HepG2 (cell line): ENCODE measurements at regions not wholly inside any gene's neighbourhood (a gene's known extent, or its start where the extent isn't known, plus 50 kb on each side); places are given as distances from the start of the nearest gene placed in this dataset.

ENCODE experiments used
- ATAC-seq: fragments of 200-7000 bp; cut with Tn5 transposase; 3 replicates; pipeline ENCODE4 v1.9.1; 2020; ENCODE audit warnings: mild to moderate bottlenecking, moderate library complexity
- BruUV-seq: library from RNA; stranded (reverse); fragments of 400-500 nt; replicated peaks from 2 replicates; lab custom pipeline; 2021; lab: Mats Ljungman, UMichigan
- CTCF ChIA-PET: fragments of 300-600 bp; formaldehyde crosslinking; extraction: SDS; loops from one replicate; lab custom pipeline; 2021; ENCODE audit warnings: low total read pairs, inconsistent platforms, low intra/inter-chr PET ratio; lab: Yijun Ruan, JAX
- POLR2A ChIA-PET: fragments of 350-600 bp; sonication (Branson Sonifier 250); formaldehyde crosslinking; loops from one replicate; lab custom pipeline; 2020; ENCODE audit warnings: antibody characterized with exemption, inconsistent platforms; lab: Yijun Ruan, JAX
- DNase-seq: peaks from one replicate; pipeline ENCODE4 v3.0.0-alpha.2; 2015; ENCODE audit warnings: low spot score
- FAIRE-seq: peaks from 3 replicates; lab custom pipeline; 2011; peaks lifted over from hg19 to GRCh38; lab: Jason Lieb, UNC
- H2AFZ ChIP-seq: one replicate; pipeline ENCODE4 v1.6.1; 2011; ENCODE audit warnings: low read length, inconsistent platforms
- H3K27ac ChIP-seq: fragments of 300-600 bp; 3 replicates; pipeline ENCODE4 v1.8.0; 2011; ENCODE audit warnings: mixed run types, mild to moderate bottlenecking, mixed read lengths, low read length, inconsistent platforms; ENCODE audit not compliant: insufficient read depth; ENCODE audit errors: extremely low read length
- H3K27me3 ChIP-seq, 2 experiments: fragments of 200-600 bp in 1 of 2; 2 replicates in 1 of 2; 3 replicates in 1 of 2; pipeline versions ENCODE4 v1.6.0 to v1.8.0; 2011; ENCODE audit warnings: low read length in 2 of 2, mild to moderate bottlenecking in 2 of 2, moderate library complexity in 2 of 2, inconsistent platforms in 1 of 2; ENCODE audit not compliant: insufficient read depth in 2 of 2, control insufficient read depth in 1 of 2
- H3K36me3 ChIP-seq, 2 experiments: fragments of 200-600 bp in 1 of 2; replicated peaks in 1 of 2; 2 replicates in 1 of 2; 3 replicates in 1 of 2; pipeline versions ENCODE4 v1.5.1 to v1.8.0; 2011; ENCODE audit warnings: low read length in 2 of 2, inconsistent platforms in 1 of 2; ENCODE audit not compliant: insufficient read depth in 2 of 2, control insufficient read depth in 1 of 2
- H3K4me1 ChIP-seq: 2 replicates; pipeline ENCODE4 v1.5.1; 2012; ENCODE audit warnings: low read length, inconsistent platforms; ENCODE audit not compliant: insufficient read depth
- H3K4me2 ChIP-seq: 2 replicates; pipeline ENCODE4 v1.6.0; 2011; ENCODE audit warnings: low read depth, low read length, inconsistent platforms
- H3K4me3 ChIP-seq, 3 experiments: fragments of 200-600 bp in 1 of 3; sonication (generic), shearing (Covaris generic) in 1 of 3; replicated peaks in 1 of 3; 2 replicates each; pipeline ENCODE4 v1.5.1; 2011 to 2016; ENCODE audit warnings: low read length in 3 of 3, inconsistent platforms in 2 of 3, low read depth in 2 of 3, mild to moderate bottlenecking in 2 of 3, control low read depth in 1 of 3, mixed read lengths in 1 of 3; ENCODE audit not compliant: insufficient read depth in 1 of 3
- H3K79me2 ChIP-seq: one replicate; pipeline ENCODE4 v1.6.1; 2011; ENCODE audit warnings: low read length, inconsistent platforms; ENCODE audit not compliant: insufficient read depth
- H3K9ac ChIP-seq: 2 replicates; pipeline ENCODE4 v1.6.0; 2011; ENCODE audit warnings: mild to moderate bottlenecking, low read depth, low read length, inconsistent platforms; ENCODE audit not compliant: insufficient read depth
- H3K9me3 ChIP-seq: 2 replicates; pipeline ENCODE4 v1.5.1; 2012; ENCODE audit warnings: mild to moderate bottlenecking, low read length
- H4K20me1 ChIP-seq: 2 replicates; pipeline ENCODE4 v1.6.0; 2011; ENCODE audit warnings: inconsistent platforms, mild to moderate bottlenecking, low read length, moderate library complexity; ENCODE audit not compliant: insufficient read depth
- EP300 ChIP-seq, 3 experiments: sonication (generic) in 1 of 3; formaldehyde crosslinking in 1 of 3; IDR thresholded peaks; 2 replicates each; pipeline versions ENCODE4 v1.5.1 to v1.6.1; 2011 to 2020; ENCODE audit warnings: low read depth in 2 of 3, low read length in 2 of 3, borderline replicate concordance in 1 of 3, improper control_type of control experiment in 1 of 3, mild to moderate bottlenecking in 1 of 3, missing genetic modification reagents in 1 of 3, moderate library complexity in 1 of 3
- FOXK2 ChIP-seq: fragments of 450-650 bp; IDR thresholded peaks from 2 replicates; pipeline ENCODE4 v1.6.1; 2016
- MIXL1 ChIP-seq: IDR thresholded peaks from 2 replicates; pipeline ENCODE4 v1.6.1; 2016
- RBAK ChIP-seq: sonication (generic); formaldehyde crosslinking; IDR thresholded peaks from 2 replicates; pipeline ENCODE4 v1.5.1; 2020; ENCODE audit warnings: mild to moderate bottlenecking, missing genetic modification reagents
- TEF ChIP-seq: sonication (generic); formaldehyde crosslinking; IDR thresholded peaks from 2 replicates; pipeline ENCODE4 v1.5.0; 2020; ENCODE audit warnings: missing genetic modification reagents
- TOPORS ChIP-seq: sonication (generic); formaldehyde crosslinking; IDR thresholded peaks from 2 replicates; pipeline ENCODE4 v1.8.0; 2023; ENCODE audit warnings: mild to moderate bottlenecking, missing genetic modification reagents
- ZFP82 ChIP-seq: sonication (generic); formaldehyde crosslinking; IDR thresholded peaks from 2 replicates; pipeline ENCODE4 v1.5.1; 2020; ENCODE audit warnings: mild to moderate bottlenecking, missing genetic modification reagents, borderline replicate concordance
- ZNF280D ChIP-seq: sonication (generic); formaldehyde crosslinking; IDR thresholded peaks from 2 replicates; pipeline ENCODE4 v1.5.1; 2020; ENCODE audit warnings: mild to moderate bottlenecking, missing genetic modification reagents
- ZNF362 ChIP-seq: sonication (generic); formaldehyde crosslinking; IDR thresholded peaks from 2 replicates; pipeline ENCODE4 v1.4.0; 2020; ENCODE audit warnings: missing genetic modification reagents, mild to moderate bottlenecking, borderline replicate concordance
- in situ Hi-C: cut with HindIII; loops from 2 replicates; pipeline ENCODE4 v1.10.0; 2017; ENCODE audit warnings: low pct_unique_long_range_greater_than_20kb; ENCODE audit not compliant: extremely low pct_ligation_motif_present
- intact Hi-C: fragments of 100-400 bp; cut with micrococcal nuclease; formaldehyde crosslinking; loops from one replicate; pipeline ENCODE4 v1.10.0; 2022; ENCODE audit not compliant: unreplicated experiment

GRCh38 chr4:171433674-171434073, 379.5 kb upstream of the GALNTL6 start:
- CTCF ChIA-PET: no interaction called here
- no peaks in the 10 kb centered on the region for H3K9me3 ChIP-seq
- no peak overlapping the region for H3K27ac ChIP-seq
- no peaks in the 10 kb centered on the region for H4K20me1 ChIP-seq
- FAIRE-seq: no peak
- BruUV-seq: no TSS peak
- H3K79me2 ChIP-seq: no peaks in the 10 kb centered on the region
- POLR2A ChIA-PET: no interaction called here
- no peak overlapping the region for H3K9ac ChIP-seq
- H3K4me1 ChIP-seq: no peaks in the 10 kb centered on the region
- ATAC-seq: no peak
- DNase-seq: no peak
- no peaks in the 10 kb centered on the region for H3K27me3 ChIP-seq
- H3K4me3 ChIP-seq: no peak overlapping the region
- H3K36me3 ChIP-seq: no peaks in the 10 kb centered on the region
- intact Hi-C loops: no loop called here
- in situ Hi-C loops: no loop called here
- H2AFZ ChIP-seq: no peak overlapping the region
- no peak overlapping the region for H3K4me2 ChIP-seq
- TF ChIP-seq ZNF362 (CRISPR knock-in tag): no peak
- no peak for TF ChIP-seq MIXL1 (CRISPR knock-in tag)
- no peak for TF ChIP-seq TOPORS
- TF ChIP-seq FOXK2: no peak
- TF ChIP-seq ZNF280D (CRISPR knock-in tag): no peak
- no peak for TF ChIP-seq EP300 (IDR thresholded peaks at IDR 0.05; ENCODE audit: low read depth in 2 of 2, low read length in 2 of 2)
- TF ChIP-seq EP300 (CRISPR knock-in tag; IDR thresholded peaks at IDR 0.05; ENCODE audit: borderline replicate concordance): no peak
- TF ChIP-seq TEF (CRISPR knock-in tag): no peak
- no peak for TF ChIP-seq RBAK
- no peak for TF ChIP-seq ZFP82 (CRISPR knock-in tag)
